ENCODE measurements at regions not wholly inside any gene's neighbourhood (a gene's known extent, or its start where the extent isn't known, plus 50 kb on each side); places are given as distances from the start of the nearest gene placed in this dataset.

DNA sequence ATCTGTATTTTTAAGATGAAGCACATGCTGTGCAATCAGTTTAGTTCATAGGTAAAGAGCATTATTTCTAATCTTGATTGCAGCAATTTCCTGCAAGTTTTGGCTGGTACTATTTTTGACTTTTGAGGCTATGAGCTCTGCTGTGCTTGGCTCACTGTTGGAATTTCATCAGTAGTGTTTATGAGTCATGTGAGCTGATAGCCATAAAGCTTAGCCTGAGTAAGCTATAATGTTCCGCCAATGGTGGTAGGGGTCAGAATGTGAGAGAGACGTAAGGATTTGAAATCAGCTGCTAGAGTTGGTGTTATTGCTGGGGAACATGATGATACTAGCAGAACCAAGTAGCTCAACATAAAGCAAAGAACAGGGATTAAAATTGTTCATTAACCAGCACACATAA lies 590.9 kb upstream of the GNPDA2 start:
- TF ChIP-seq, protein P1, sequence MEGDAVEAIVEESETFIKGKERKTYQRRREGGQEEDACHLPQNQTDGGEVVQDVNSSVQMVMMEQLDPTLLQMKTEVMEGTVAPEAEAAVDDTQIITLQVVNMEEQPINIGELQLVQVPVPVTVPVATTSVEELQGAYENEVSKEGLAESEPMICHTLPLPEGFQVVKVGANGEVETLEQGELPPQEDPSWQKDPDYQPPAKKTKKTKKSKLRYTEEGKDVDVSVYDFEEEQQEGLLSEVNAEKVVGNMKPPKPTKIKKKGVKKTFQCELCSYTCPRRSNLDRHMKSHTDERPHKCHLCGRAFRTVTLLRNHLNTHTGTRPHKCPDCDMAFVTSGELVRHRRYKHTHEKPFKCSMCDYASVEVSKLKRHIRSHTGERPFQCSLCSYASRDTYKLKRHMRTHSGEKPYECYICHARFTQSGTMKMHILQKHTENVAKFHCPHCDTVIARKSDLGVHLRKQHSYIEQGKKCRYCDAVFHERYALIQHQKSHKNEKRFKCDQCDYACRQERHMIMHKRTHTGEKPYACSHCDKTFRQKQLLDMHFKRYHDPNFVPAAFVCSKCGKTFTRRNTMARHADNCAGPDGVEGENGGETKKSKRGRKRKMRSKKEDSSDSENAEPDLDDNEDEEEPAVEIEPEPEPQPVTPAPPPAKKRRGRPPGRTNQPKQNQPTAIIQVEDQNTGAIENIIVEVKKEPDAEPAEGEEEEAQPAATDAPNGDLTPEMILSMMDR (IDR thresholded peaks at IDR 0.05) = no peak
- TF ChIP-seq POLR2A (IDR thresholded peaks at IDR 0.05) (no peak), POLR2AphosphoS5 (IDR thresholded peaks at IDR 0.05) (no peak)
